ENCODE measurements at regions not wholly inside any gene's neighbourhood (a gene's known extent, or its start where the extent isn't known, plus 50 kb on each side); places are given as distances from the start of the nearest gene placed in this dataset.

DNA sequence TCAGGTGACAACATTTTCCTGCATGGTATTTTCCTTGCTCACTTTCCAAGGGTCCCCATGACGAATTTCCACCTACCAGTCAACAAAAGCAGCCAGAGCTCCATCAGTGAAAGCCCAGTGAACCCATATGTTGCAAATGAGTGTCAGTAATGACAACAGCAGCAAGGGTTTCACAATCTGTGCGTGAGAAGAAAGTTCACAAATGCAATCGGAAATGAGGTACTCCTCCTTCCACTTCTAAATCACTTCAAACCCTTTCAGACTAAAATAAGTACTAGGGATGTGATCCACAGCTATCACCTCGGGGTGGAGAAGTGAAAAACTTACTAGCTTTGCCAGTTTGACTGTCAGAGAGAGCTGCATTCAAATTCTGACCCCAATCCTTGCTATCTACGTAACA, 55.6 kb upstream of the BET1 start:
- Histone ChIP-seq H3K23ac (ENCODE audit: low read depth, low read length) (no peak overlapping the region), H3K9ac (ENCODE audit: low read depth, low read length) (no peak overlapping the region), H3K4me3 (ENCODE audit: insufficient read depth, low read depth, low read length) (no peak overlapping the region), H3K27ac (ENCODE audit: insufficient read depth, low read length) (no peak overlapping the region), H3K18ac (ENCODE audit: low read depth, low read length) (peak overlapping the region; percentile 2; the same call in 1 of the 2 replicates), H2BK5ac (ENCODE audit: low read depth, low read length, poor library complexity, severe bottlenecking) (peak overlapping the region; percentile 39), H3K14ac (replicated peaks; ENCODE audit: low read depth, low read length) (no peak overlapping the region; the same call in 1 of the 2 replicates), H3K9me1 (ENCODE audit: insufficient read depth, low read length) (0 out of 2 replicates have a peak, but pooled peaks cover 2% of the 10 kb centered on the region), H3K36me3 (ENCODE audit: control insufficient read depth, insufficient read depth, low read length) (no peaks in the 10 kb centered on the region), H3K79me1 (ENCODE audit: low read depth in 1 of 2, low read length in 2 of 2) (no peaks in the 10 kb centered on the region), H2AFZ (replicated peaks; ENCODE audit: low read length, poor library complexity) (no peak overlapping the region), H2BK15ac (ENCODE audit: low read depth, low read length) (peak overlapping the region; percentile 51), H3K4ac (ENCODE audit: low read depth, low read length) (no peak overlapping the region), H2AK5ac (ENCODE audit: low read depth, low read length) (0 out of 2 replicates have a peak overlapping the region, but pooled peaks have one; percentile 30), H4K8ac (ENCODE audit: low read depth in 2 of 2, low read length in 2 of 2) (peak overlapping the region; percentile 8 to 49; a peak in 2 of 4 replicates), H3K4me2 (ENCODE audit: low read depth, low read length) (no peak overlapping the region), H2BK20ac (ENCODE audit: low read depth, low read length) (peak overlapping the region; percentile 21; the same call in 1 of the 2 replicates), H2BK120ac (ENCODE audit: low read depth, low read length) (peak overlapping the region; percentile 62; the same call in 1 of the 2 replicates), H3K56ac (ENCODE audit: extremely low read depth, insufficient read depth, low read length) (no peak overlapping the region), H4K20me1 (ENCODE audit: insufficient read depth, low read length) (no peaks in the 10 kb centered on the region), H4K5ac (ENCODE audit: low read depth, low read length) (peak overlapping the region; percentile 1; the same call in 1 of the 2 replicates), H2AK9ac (replicated peaks; ENCODE audit: low read depth, low read length, poor library complexity) (no peak overlapping the region), H4K91ac (ENCODE audit: insufficient read depth, low read depth, low read length) (no peak overlapping the region; the same call in 1 of the 2 replicates), H3K4me1 (ENCODE audit: control insufficient read depth, insufficient read depth, low read length) (peaks cover 9% of the 10 kb centered on the region; the same call in 1 of the 2 replicates), H3K27me3 (ENCODE audit: control insufficient read depth, insufficient read depth, low read length) (no peaks in the 10 kb centered on the region), H3K9me3 (ENCODE audit: control insufficient read depth, insufficient read depth, low read length) (no peaks in the 10 kb centered on the region)
- dilution Hi-C loops (cut with HindIII; ENCODE audit: low sequenced_read_pairs, unreplicated experiment) (no loop called here), intact Hi-C loops (cut with micrococcal nuclease) (no loop called here), in situ Hi-C loops (cut with MboI; ENCODE audit: low sequenced_read_pairs) (no loop called here)
- no CpG with 5 or more reads among the region's 5 CpGs for WGBS, 2 experiments (ENCODE audit: extremely low coverage in 2 of 2, insufficient read length in 1 of 2)
- DNase-seq (peak; percentile 70), ATAC-seq (ENCODE audit: low read depth) (no peak)
- POLR2A ChIA-PET (ENCODE audit: unreplicated experiment) = interaction anchor here (0.6 kb wide), 1 partner anchor 138 kb away, joined by 3 read pairs; no protein-coding TSS in a partner anchor
- no TSS peak for BruUV-seq (replicated peaks)
- TF ChIP-seq CEBPB (IDR thresholded peaks at IDR 0.05; ENCODE audit: low read depth, low read length) (peak; percentile 84), RAD21 (IDR thresholded peaks at IDR 0.05; ENCODE audit: low read length) (no peak)
- CTCF ChIA-PET = interaction anchor here (0.8 kb wide), 1 partner anchor 14 kb away, joined by 4 read pairs; no protein-coding TSS in a partner anchor

All from IMR-90 (cell line).